ENCODE measurements at regions not wholly inside any gene's neighbourhood (a gene's known extent, or its start where the extent isn't known, plus 50 kb on each side); places are given as distances from the start of the nearest gene placed in this dataset.

DNA sequence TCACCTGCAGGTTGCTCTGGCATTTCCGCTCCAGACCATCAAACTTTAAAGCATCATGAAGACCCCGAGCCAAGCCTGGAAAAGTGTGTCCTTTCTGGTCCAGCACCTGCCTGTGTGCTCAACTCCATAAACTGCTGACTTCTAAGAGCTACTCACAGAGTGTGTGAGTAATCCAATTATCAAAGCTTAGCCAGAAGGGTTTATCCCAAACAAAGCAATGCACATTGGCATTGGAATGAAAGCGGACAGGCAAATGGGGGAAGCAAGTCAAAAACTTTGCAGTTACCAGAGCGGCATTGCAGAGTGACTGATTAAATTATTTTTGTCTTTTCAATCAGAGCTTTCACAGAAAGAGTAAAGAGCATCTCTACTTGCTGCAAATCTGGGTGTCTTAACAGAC, 1262.4 kb upstream of the SEL1L start:
- no peaks in the 10 kb centered on the region for H3K27me3 ChIP-seq (ENCODE audit: insufficient read depth, low read depth, low read length)
- H3K9me3 ChIP-seq (ENCODE audit: low read length): no peaks in the 10 kb centered on the region
- H3K4me3 ChIP-seq (ENCODE audit: low read length): no peak overlapping the region
- no peaks in the 10 kb centered on the region for H3F3A ChIP-seq (ENCODE audit: insufficient read depth, low read length, poor library complexity, severe bottlenecking)
- H3K9me2 ChIP-seq (ENCODE audit: insufficient read depth, low read length): no peaks in the 10 kb centered on the region
- H3K4me2 ChIP-seq (ENCODE audit: low read length): no peak overlapping the region
- H2AFZ ChIP-seq (ENCODE audit: low read depth, low read length): no peak overlapping the region
- no peak overlapping the region for H3K27ac ChIP-seq (ENCODE audit: low read length)
- no peak overlapping the region for H3K9ac ChIP-seq (ENCODE audit: low read length)
- H3K36me3 ChIP-seq (ENCODE audit: insufficient read depth, low read length): no peaks in the 10 kb centered on the region
- no peak for TF ChIP-seq EP300 (conservative IDR thresholded peaks at IDR 0.05; ENCODE audit: poor library complexity, severe bottlenecking)
- TF ChIP-seq, protein P1, sequence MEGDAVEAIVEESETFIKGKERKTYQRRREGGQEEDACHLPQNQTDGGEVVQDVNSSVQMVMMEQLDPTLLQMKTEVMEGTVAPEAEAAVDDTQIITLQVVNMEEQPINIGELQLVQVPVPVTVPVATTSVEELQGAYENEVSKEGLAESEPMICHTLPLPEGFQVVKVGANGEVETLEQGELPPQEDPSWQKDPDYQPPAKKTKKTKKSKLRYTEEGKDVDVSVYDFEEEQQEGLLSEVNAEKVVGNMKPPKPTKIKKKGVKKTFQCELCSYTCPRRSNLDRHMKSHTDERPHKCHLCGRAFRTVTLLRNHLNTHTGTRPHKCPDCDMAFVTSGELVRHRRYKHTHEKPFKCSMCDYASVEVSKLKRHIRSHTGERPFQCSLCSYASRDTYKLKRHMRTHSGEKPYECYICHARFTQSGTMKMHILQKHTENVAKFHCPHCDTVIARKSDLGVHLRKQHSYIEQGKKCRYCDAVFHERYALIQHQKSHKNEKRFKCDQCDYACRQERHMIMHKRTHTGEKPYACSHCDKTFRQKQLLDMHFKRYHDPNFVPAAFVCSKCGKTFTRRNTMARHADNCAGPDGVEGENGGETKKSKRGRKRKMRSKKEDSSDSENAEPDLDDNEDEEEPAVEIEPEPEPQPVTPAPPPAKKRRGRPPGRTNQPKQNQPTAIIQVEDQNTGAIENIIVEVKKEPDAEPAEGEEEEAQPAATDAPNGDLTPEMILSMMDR (IDR thresholded peaks at IDR 0.05; ENCODE audit: poor library complexity, severe bottlenecking): no peak
- TF ChIP-seq RAD21 (conservative IDR thresholded peaks at IDR 0.05): no peak
- TF ChIP-seq, protein P2, sequence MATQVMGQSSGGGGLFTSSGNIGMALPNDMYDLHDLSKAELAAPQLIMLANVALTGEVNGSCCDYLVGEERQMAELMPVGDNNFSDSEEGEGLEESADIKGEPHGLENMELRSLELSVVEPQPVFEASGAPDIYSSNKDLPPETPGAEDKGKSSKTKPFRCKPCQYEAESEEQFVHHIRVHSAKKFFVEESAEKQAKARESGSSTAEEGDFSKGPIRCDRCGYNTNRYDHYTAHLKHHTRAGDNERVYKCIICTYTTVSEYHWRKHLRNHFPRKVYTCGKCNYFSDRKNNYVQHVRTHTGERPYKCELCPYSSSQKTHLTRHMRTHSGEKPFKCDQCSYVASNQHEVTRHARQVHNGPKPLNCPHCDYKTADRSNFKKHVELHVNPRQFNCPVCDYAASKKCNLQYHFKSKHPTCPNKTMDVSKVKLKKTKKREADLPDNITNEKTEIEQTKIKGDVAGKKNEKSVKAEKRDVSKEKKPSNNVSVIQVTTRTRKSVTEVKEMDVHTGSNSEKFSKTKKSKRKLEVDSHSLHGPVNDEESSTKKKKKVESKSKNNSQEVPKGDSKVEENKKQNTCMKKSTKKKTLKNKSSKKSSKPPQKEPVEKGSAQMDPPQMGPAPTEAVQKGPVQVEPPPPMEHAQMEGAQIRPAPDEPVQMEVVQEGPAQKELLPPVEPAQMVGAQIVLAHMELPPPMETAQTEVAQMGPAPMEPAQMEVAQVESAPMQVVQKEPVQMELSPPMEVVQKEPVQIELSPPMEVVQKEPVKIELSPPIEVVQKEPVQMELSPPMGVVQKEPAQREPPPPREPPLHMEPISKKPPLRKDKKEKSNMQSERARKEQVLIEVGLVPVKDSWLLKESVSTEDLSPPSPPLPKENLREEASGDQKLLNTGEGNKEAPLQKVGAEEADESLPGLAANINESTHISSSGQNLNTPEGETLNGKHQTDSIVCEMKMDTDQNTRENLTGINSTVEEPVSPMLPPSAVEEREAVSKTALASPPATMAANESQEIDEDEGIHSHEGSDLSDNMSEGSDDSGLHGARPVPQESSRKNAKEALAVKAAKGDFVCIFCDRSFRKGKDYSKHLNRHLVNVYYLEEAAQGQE (IDR thresholded peaks at IDR 0.05; ENCODE audit: borderline replicate concordance): no peak
- no peak for TF ChIP-seq TAF1 (IDR thresholded peaks at IDR 0.05; ENCODE audit: low read depth)
- TF ChIP-seq POLR2AphosphoS5 (IDR thresholded peaks at IDR 0.05): no peak
- no peaks in the 10 kb centered on the region for H4K20me1 ChIP-seq (ENCODE audit: insufficient read depth)
- no peaks in the 10 kb centered on the region for H3K79me2 ChIP-seq (replicated peaks; ENCODE audit: insufficient read depth, low read length)

DNA sequence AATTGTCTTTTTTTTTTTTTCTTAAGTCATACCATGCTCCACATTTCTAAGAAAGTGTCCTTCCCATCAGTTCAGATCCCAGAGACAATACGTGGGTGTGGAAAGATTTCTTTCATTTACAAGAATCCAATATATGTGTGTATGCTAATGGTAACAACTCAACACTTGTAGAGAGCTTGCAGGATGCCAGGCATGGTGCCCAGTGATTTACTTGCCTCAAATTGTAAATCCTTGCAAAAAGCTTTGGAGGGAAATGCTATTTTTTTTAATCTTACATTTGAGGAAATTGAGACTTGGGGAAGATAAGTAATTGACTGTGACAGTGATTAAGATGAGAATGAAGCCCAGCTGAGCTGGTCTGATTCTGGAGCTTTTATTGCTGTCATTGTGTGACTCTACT, 1264.6 kb upstream of the SEL1L start:
- H3K9me3 ChIP-seq (ENCODE audit: low read length): no peaks in the 10 kb centered on the region
- no peak overlapping the region for H3K4me2 ChIP-seq (ENCODE audit: low read length)
- H3K27me3 ChIP-seq (ENCODE audit: insufficient read depth, low read depth, low read length): no peaks in the 10 kb centered on the region
- H3K4me3 ChIP-seq (ENCODE audit: low read length): no peak overlapping the region
- H3K9ac ChIP-seq (ENCODE audit: low read length): no peak overlapping the region
- no peak overlapping the region for H2AFZ ChIP-seq (ENCODE audit: low read depth, low read length)
- H4K20me1 ChIP-seq (ENCODE audit: insufficient read depth): no peaks in the 10 kb centered on the region
- H3K27ac ChIP-seq (ENCODE audit: low read length): no peak overlapping the region
- H3K36me3 ChIP-seq (ENCODE audit: insufficient read depth, low read length): no peaks in the 10 kb centered on the region
- H3F3A ChIP-seq (ENCODE audit: insufficient read depth, low read length, poor library complexity, severe bottlenecking): no peaks in the 10 kb centered on the region
- H3K79me2 ChIP-seq (replicated peaks; ENCODE audit: insufficient read depth, low read length): no peaks in the 10 kb centered on the region
- H3K9me2 ChIP-seq (ENCODE audit: insufficient read depth, low read length): no peaks in the 10 kb centered on the region
- TF ChIP-seq, protein P1 (IDR thresholded peaks at IDR 0.05; ENCODE audit: poor library complexity, severe bottlenecking): no peak
- TF ChIP-seq, protein P2 (IDR thresholded peaks at IDR 0.05; ENCODE audit: borderline replicate concordance): no peak
- TF ChIP-seq POLR2AphosphoS5 (IDR thresholded peaks at IDR 0.05): no peak
- TF ChIP-seq TAF1 (IDR thresholded peaks at IDR 0.05; ENCODE audit: low read depth): no peak
- TF ChIP-seq RAD21 (conservative IDR thresholded peaks at IDR 0.05): no peak
- TF ChIP-seq EP300 (conservative IDR thresholded peaks at IDR 0.05; ENCODE audit: poor library complexity, severe bottlenecking): no peak
- no peak for TF ChIP-seq MXI1 (conservative IDR thresholded peaks at IDR 0.05; ENCODE audit: poor library complexity, severe bottlenecking)
